Activated CD8-positive, alpha-beta T cell treated with anti-CD3 and anti-CD28 coated beads, Interleukin-2, amount 10 ng/mL, durations not matched to agents 7 days and 5 days (primary cell): ENCODE measurements at regions not wholly inside any gene's neighbourhood (a gene's known extent, or its start where the extent isn't known, plus 50 kb on each side); places are given as distances from the start of the nearest gene placed in this dataset.

Source experiments
- ATAC-seq: fragments of 150-1000 bp; cut with Tn5 transposase; one replicate; pipeline ENCODE4 v1.10.0; 2021; ENCODE audit warnings: moderate library complexity
- CTCF ChIA-PET: fragments of 350-600 bp; sonication (Branson Sonifier 250); formaldehyde crosslinking; loops from one replicate; lab custom pipeline; 2021; ENCODE audit warnings: antibody characterized with exemption; lab: Charles Lee
- POLR2A ChIA-PET: fragments of 350-600 bp; sonication (Branson Sonifier 250); formaldehyde crosslinking; loops from one replicate; lab custom pipeline; 2021; ENCODE audit warnings: antibody characterized with exemption; lab: Charles Lee
- DNase-seq: peaks from one replicate; pipeline ENCODE4 v3.0.0-alpha.2; 2020
- H3K27ac Mint-ChIP-seq: one replicate; pipeline ENCODE4 v1.8.0; 2021; ENCODE audit warnings: mild to moderate bottlenecking, mixed read lengths
- H3K27me3 Mint-ChIP-seq: one replicate; pipeline ENCODE4 v1.8.0; 2021; ENCODE audit warnings: low read depth, mixed read lengths
- H3K36me3 Mint-ChIP-seq: one replicate; pipeline ENCODE4 v1.8.0; 2021; ENCODE audit warnings: low read depth, mixed read lengths
- H3K4me1 Mint-ChIP-seq: one replicate; pipeline ENCODE4 v1.8.0; 2021; ENCODE audit warnings: low read depth, mixed read lengths
- H3K4me3 Mint-ChIP-seq: one replicate; pipeline ENCODE4 v1.8.0; 2021; ENCODE audit warnings: mild to moderate bottlenecking, mixed read lengths
- H3K9me3 Mint-ChIP-seq: one replicate; pipeline ENCODE4 v1.8.0; 2022; ENCODE audit warnings: mixed read lengths; ENCODE audit not compliant: insufficient read depth

- DNase-seq (no peak), ATAC-seq (no peak)
- ChIA-PET POLR2A (no interaction called here), CTCF (no interaction called here)
- H3K27me3 Mint-ChIP-seq = peaks cover 4% of the 10 kb centered on the region
- no peak overlapping the region for H3K27ac Mint-ChIP-seq
- H3K4me1 Mint-ChIP-seq = no peaks in the 10 kb centered on the region
- H3K9me3 Mint-ChIP-seq = no peaks in the 10 kb centered on the region
- H3K36me3 Mint-ChIP-seq = no peaks in the 10 kb centered on the region
- no peak overlapping the region for H3K4me3 Mint-ChIP-seq
These were observed 156.5 kb downstream of the MOXD1 start for GRCh38 chr6:132244744-132245143.

DNA sequence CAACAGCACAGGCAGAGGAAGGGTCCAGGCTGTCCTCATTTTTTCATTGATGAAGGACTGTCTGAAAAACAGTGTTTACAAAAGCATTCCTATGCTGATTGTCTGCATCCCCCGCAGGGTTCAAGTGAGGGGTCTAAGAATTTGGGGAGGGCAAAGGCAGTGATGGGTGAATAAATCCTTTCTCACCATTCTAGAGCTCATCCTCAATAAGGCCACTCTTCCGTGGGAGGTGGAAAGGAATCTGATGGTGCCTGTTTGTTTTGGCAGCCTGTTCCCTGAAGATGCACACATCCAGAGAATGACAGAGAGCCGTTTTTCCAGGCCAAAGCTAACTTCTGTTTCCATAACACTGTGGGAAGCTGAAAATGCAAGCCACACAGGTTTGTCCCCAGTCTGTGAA, 164.5 kb downstream of the MOXD1 start:
- Mint-ChIP-seq H3K27me3 (peaks cover 2% of the 10 kb centered on the region), H3K36me3 (no peaks in the 10 kb centered on the region), H3K9me3 (no peaks in the 10 kb centered on the region), H3K27ac (no peak overlapping the region), H3K4me1 (no peaks in the 10 kb centered on the region), H3K4me3 (no peak overlapping the region)
- no peak for ATAC-seq
- no peak for DNase-seq
- ChIA-PET CTCF (no interaction called here), POLR2A (no interaction called here)

DNA sequence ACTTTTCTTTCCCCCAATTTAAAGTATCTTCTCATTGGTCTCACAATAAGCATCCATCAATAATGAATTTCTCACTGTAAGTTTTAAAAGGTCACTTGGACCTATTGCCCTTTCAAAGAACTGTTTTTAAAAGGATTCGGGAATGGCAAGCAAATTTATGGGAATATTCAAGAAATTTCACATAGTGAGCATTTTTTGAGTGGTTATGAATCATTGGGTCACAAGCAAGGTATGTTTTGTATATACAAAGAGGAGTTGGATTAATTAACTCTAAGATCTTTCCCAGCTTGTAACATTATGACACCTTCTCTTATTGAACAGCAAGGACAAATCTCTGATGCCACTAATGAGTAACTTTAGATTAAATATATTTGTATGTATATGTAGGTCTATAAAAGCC, 165.0 kb downstream of the MOXD1 start:
- Mint-ChIP-seq H3K27me3 (peaks cover 2% of the 10 kb centered on the region), H3K27ac (no peak overlapping the region), H3K4me3 (no peak overlapping the region), H3K9me3 (no peaks in the 10 kb centered on the region), H3K36me3 (no peaks in the 10 kb centered on the region), H3K4me1 (no peaks in the 10 kb centered on the region)
- ATAC-seq (no peak), DNase-seq (no peak)
- ChIA-PET CTCF (no interaction called here), POLR2A (no interaction called here)

DNA sequence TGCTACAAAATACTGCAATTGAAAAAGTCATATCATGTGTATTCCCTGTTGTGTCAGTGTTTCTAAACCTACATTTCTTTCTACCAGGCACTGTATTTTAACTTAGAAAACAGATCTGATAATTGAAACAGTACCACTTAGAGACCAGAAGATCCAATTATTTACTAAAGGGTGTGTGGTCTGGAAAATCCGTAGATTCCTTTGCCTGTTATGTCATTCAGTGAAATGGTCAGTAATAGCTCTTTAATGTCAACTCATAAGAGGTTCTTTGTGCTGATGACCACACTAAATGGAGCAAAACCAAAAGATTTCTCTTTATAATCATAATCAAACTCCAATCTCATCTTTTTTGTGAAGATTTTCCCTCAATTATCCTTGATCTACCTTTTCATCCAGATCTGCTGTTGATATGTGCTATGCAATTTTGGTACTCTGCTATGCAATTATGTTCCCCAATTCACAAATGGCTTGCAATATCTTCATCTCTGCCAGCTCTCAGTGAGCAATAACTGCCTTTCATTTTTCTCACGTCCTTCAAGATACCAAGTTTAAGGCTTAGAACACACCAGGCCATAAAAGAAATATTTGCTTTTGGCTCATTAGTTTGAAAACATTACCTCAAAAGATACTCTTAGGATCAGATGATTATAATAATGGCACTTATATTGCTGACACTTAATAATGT, 165.5 kb downstream of the MOXD1 start:
- H3K9me3 Mint-ChIP-seq = no peaks in the 10 kb centered on the region
- POLR2A ChIA-PET = no interaction called here
- no peaks in the 10 kb centered on the region for H3K4me1 Mint-ChIP-seq
- no peak overlapping the region for H3K27ac Mint-ChIP-seq
- no peak overlapping the region for H3K4me3 Mint-ChIP-seq
- H3K36me3 Mint-ChIP-seq = no peaks in the 10 kb centered on the region
- DNase-seq (no peak), ATAC-seq (no peak)
- CTCF ChIA-PET = no interaction called here
- peaks cover 2% of the 10 kb centered on the region for H3K27me3 Mint-ChIP-seq

DNA sequence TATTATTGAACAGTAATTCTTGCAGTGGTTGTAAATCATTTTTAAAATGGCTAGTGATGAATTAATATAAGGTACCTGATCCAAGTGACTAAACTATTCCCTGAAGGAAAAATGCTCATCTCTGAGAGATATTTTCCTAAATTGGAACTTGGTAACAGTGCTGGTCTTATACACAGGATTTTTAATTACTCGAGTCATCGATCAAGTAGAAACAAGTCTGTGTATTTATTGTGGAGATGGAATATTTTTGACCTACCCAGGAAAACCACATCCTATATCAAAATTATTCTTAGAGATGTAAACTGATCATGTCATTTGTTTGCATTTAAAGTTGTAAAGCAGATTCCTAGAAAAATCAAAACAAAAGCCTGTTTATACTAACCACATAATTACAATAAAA, 166.9 kb downstream of the MOXD1 start:
- ChIA-PET POLR2A (no interaction called here), CTCF (no interaction called here)
- H3K27ac Mint-ChIP-seq = no peak overlapping the region
- H3K4me1 Mint-ChIP-seq = no peaks in the 10 kb centered on the region
- no peak overlapping the region for H3K4me3 Mint-ChIP-seq
- DNase-seq (no peak), ATAC-seq (no peak)
- H3K36me3 Mint-ChIP-seq = no peaks in the 10 kb centered on the region
- H3K27me3 Mint-ChIP-seq = peaks cover 2% of the 10 kb centered on the region
- H3K9me3 Mint-ChIP-seq = no peaks in the 10 kb centered on the region

DNA sequence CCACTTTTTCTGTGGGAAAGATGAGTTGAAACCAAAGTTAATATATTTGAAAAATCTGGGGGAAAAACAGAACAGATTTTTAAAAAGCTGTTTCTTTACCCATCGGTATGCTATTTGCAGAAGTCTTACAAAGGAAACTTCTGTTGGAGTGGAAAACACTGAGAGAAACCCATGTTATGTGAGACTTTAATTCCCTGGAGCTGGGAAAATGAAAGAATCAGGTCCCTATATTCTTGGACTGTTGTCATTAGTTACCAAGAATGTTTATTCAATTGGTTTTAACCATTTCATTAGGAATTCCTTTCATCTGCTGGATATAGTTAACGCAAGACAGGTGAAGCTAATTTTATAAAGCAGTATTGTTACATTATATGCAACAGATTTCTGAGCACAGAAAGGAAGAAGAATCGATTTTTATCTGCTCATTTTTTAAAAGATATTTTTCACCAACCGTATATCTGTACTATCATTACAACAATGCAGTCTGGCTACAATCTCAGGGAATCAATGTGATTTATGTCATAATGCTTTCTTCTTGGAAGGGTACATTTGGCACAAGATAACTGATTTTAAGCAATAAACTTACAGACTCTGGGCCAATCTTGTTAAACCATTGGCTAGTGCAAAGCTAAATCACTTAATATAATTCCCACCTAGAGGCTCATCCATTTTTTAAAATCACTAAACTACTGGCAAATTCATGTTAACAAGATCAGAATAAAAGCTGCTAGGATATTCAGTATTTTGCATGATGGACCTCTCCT, 170.0 kb downstream of the MOXD1 start:
- POLR2A ChIA-PET = no interaction called here
- Mint-ChIP-seq H3K27ac (no peak overlapping the region), H3K27me3 (peaks cover 2% of the 10 kb centered on the region), H3K4me3 (no peak overlapping the region), H3K4me1 (no peaks in the 10 kb centered on the region), H3K36me3 (no peaks in the 10 kb centered on the region), H3K9me3 (no peaks in the 10 kb centered on the region)
- ATAC-seq (no peak), DNase-seq (no peak)
- CTCF ChIA-PET = no interaction called here

GRCh38 chr6:132228894-132229293, 172.4 kb downstream of the MOXD1 start:
- no peak overlapping the region for H3K4me3 Mint-ChIP-seq
- peaks cover 4% of the 10 kb centered on the region for H3K9me3 Mint-ChIP-seq
- ChIA-PET POLR2A (no interaction called here), CTCF (no interaction called here)
- DNase-seq (no peak), ATAC-seq (no peak)
- no peaks in the 10 kb centered on the region for H3K4me1 Mint-ChIP-seq
- no peaks in the 10 kb centered on the region for H3K36me3 Mint-ChIP-seq
- no peaks in the 10 kb centered on the region for H3K27me3 Mint-ChIP-seq
- no peak overlapping the region for H3K27ac Mint-ChIP-seq

GRCh38 chr6:132227904-132228303, 173.4 kb downstream of the MOXD1 start:
- CTCF ChIA-PET = no interaction called here
- Mint-ChIP-seq H3K27me3 (no peaks in the 10 kb centered on the region), H3K4me3 (no peak overlapping the region), H3K4me1 (no peaks in the 10 kb centered on the region), H3K27ac (no peak overlapping the region), H3K9me3 (peaks cover 4% of the 10 kb centered on the region), H3K36me3 (no peaks in the 10 kb centered on the region)
- POLR2A ChIA-PET = no interaction called here
- no peak for ATAC-seq
- DNase-seq = no peak

DNA sequence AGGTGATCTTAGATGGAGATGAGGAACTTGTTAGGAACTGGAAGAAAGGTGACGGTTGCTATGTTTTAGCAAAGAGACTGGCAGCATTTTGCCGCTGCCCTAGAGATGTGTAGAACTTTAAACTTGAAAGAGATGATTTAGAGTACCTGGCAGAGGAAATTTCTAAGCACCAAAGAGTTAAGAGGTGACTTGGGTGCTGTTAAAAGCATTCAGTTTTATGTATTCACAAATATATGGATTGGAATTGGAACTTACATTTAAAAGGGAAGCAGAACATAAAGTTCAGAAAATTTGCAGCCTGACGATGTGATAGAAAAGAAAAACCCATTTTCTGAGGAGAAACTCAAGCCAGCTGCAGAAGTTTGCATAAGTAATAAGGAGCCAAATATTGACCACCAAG, 176.3 kb downstream of the MOXD1 start:
- peaks cover 4% of the 10 kb centered on the region for H3K9me3 Mint-ChIP-seq
- ChIA-PET CTCF (no interaction called here), POLR2A (no interaction called here)
- DNase-seq = no peak
- no peaks in the 10 kb centered on the region for H3K27me3 Mint-ChIP-seq
- no peak overlapping the region for H3K4me3 Mint-ChIP-seq
- H3K4me1 Mint-ChIP-seq = no peaks in the 10 kb centered on the region
- no peak for ATAC-seq
- H3K27ac Mint-ChIP-seq = no peak overlapping the region
- no peaks in the 10 kb centered on the region for H3K36me3 Mint-ChIP-seq

- Mint-ChIP-seq H3K9me3 (peaks cover 4% of the 10 kb centered on the region), H3K27ac (no peak overlapping the region), H3K4me1 (no peaks in the 10 kb centered on the region), H3K4me3 (no peak overlapping the region), H3K27me3 (no peaks in the 10 kb centered on the region), H3K36me3 (no peaks in the 10 kb centered on the region)
- CTCF ChIA-PET = interaction anchor here (0.9 to 1.2 kb wide), 2 partner anchors 297 to 306 kb away, joined by 4 read pairs; no protein-coding TSS in a partner anchor
- POLR2A ChIA-PET = no interaction called here
- ATAC-seq (no peak), DNase-seq (no peak)
These were observed 180.5 kb downstream of the MOXD1 start for GRCh38 chr6:132220800-132221199.

DNA sequence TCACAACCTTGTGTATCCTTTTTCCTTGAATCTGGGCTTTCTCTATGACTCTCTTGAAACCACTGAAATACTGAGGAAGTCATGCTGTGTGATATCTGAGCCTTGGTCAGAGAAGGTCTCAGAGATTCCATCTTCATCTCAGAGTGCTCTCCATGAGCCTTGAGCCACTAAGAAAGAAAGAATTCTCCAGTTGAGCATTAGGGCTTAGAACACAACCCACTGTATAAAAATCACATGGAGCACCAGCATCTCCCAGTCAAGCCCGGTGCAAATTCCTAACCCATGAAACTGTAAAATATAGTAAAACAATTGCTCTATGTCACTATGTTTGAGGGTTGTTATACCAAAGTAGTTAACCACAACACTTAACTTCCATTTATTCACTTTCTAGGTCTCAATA, 181.4 kb downstream of the MOXD1 start:
- CTCF ChIA-PET = no interaction called here

DNA sequence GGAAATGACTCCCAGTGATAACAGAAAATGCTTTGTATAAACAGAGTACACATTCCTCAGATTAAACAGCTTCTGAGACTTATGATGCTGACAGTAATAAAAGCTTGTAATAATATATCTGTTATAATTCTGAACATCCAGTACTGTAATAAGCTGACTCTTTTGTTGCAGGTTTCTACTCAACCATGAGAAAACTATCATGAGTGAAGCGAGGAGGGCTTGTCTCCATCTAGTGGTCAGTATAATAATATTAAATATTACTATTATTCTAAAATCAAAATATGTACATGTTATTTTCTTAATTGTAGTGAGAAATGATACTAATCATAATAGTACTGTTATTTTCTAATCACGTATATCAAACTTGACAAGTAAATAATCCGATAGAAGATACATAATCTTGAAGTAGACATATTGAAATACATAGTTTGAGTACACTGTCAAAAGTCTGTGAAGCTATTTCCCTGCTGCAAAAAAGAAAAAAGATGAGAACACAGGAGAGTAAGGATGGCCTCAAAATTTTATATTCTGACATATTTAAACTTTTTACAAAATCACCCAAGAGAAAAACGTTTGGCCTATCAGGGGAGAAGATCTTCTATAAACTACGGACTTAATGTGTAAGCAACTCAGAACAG, 183.1 kb downstream of the MOXD1 start:
- POLR2A ChIA-PET = no interaction called here

More for the DNA sequence above, 181.4 kb downstream of the MOXD1 start:
- Mint-ChIP-seq H3K27ac (no peak overlapping the region), H3K4me1 (no peaks in the 10 kb centered on the region), H3K9me3 (peaks cover 3% of the 10 kb centered on the region), H3K4me3 (no peak overlapping the region), H3K36me3 (no peaks in the 10 kb centered on the region), H3K27me3 (no peaks in the 10 kb centered on the region)
- DNase-seq (no peak), ATAC-seq (no peak)
- POLR2A ChIA-PET = no interaction called here

More for the DNA sequence above, 183.1 kb downstream of the MOXD1 start:
- Mint-ChIP-seq H3K4me3 (no peak overlapping the region), H3K9me3 (no peaks in the 10 kb centered on the region), H3K36me3 (no peaks in the 10 kb centered on the region), H3K4me1 (no peaks in the 10 kb centered on the region), H3K27me3 (no peaks in the 10 kb centered on the region), H3K27ac (no peak overlapping the region)
- DNase-seq = no peak
- no peak for ATAC-seq
- CTCF ChIA-PET = interaction anchor here (0.6 to 3.8 kb wide), 4 partner anchors 35 to 302 kb away, joined by 3 to 24 read pairs (median 6); no protein-coding TSS in a partner anchor
